ENCODE measurements at regions not wholly inside any gene's neighbourhood (a gene's known extent, or its start where the extent isn't known, plus 50 kb on each side); places are given as distances from the start of the nearest gene placed in this dataset.

DNA sequence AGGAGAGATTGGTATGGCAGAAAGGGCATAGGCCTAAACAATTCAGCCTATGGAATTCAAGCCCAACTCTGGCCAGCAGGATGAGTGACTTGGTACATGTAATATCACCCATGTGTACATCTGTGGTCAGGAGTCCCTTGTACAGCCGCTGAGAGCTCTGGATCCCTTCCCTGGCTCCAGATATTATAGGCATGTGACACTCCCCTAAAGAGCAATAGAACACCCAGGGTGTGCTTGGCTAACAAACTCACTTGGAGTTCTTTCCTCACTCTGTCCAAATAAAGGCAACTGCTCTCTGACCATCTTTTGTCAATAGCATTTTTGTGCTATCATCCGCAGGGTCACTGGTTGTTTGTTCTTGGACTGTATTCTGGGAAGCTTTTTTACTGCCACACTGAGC, 197.4 kb upstream of the NCKAP5 start:
- TF ChIP-seq CEBPB (IDR thresholded peaks at IDR 0.05; ENCODE audit: low read depth, low read length): no peak
- no peak for TF ChIP-seq CTCF (conservative IDR thresholded peaks at IDR 0.05; ENCODE audit: low read depth, low read length)
- no peak for TF ChIP-seq POLR2A (IDR thresholded peaks at IDR 0.05; ENCODE audit: low read depth, low read length)
